ENCODE measurements at regions not wholly inside any gene's neighbourhood (a gene's known extent, or its start where the extent isn't known, plus 50 kb on each side); places are given as distances from the start of the nearest gene placed in this dataset.
A peak's percentile ranks its signal among the peaks of the same experiment; 100 is the strongest.

GRCh38 chr5:143574236-143574635 lies 170.8 kb upstream of the NR3C1 start:
- POLR2A ChIA-PET: interaction anchor here (2.0 kb wide), 1 partner anchor 9 kb away, joined by 10 read pairs; no protein-coding TSS in a partner anchor
- H3K9ac ChIP-seq (ENCODE audit: insufficient read depth in 1 of 2, low read depth in 2 of 2, low read length in 2 of 2): no peak overlapping the region

More at GRCh38 chr5:143574236-143574635, 170.8 kb upstream of the NR3C1 start:
- no peaks in the 10 kb centered on the region for H3K79me2 ChIP-seq (ENCODE audit: control insufficient read depth, insufficient read depth, low read length)
- TF ChIP-seq ZNF518B (CRISPR knock-in tag; IDR thresholded peaks at IDR 0.05): no peak
- peak; percentile 28; the same call in 1 of the 2 replicates for TF ChIP-seq ATF3 (IDR thresholded peaks at IDR 0.05)
- TF ChIP-seq ATF3 (CRISPR knock-in tag; conservative IDR thresholded peaks at IDR 0.05): no peak
- in situ Hi-C loops (cut with MboI): no loop called here
- WGBS (ENCODE audit: insufficient coverage, low coverage, missing lambda C conversion rate): 27% methylated on average over 1 of the region's 1 CpG
- no peak overlapping the region for H3K4me2 ChIP-seq (ENCODE audit: insufficient read depth, low read length)
- H4K20me1 ChIP-seq (replicated peaks; ENCODE audit: control insufficient read depth, insufficient read depth, low read length): no peaks in the 10 kb centered on the region
- no peak for ATAC-seq
- no peaks in the 10 kb centered on the region for H3K36me3 ChIP-seq (ENCODE audit: control insufficient read depth, insufficient read depth, low read length)
- H3K4me3 ChIP-seq: no peak overlapping the region
- H3K4me1 ChIP-seq (replicated peaks in 1 of 2; ENCODE audit: control insufficient read depth in 2 of 2, insufficient read depth in 2 of 2, low read length in 2 of 2): no peaks in the 10 kb centered on the region; a peak in 1 of 5 replicates
- CTCF ChIA-PET (ENCODE audit: low intra/inter-chr PET ratio): no interaction called here
- no peak for FAIRE-seq
- BruUV-seq (replicated peaks): no TSS peak
- no peak overlapping the region for H3K27ac ChIP-seq (ENCODE audit: extremely low read depth, low read depth, low read length)
- DNase-seq (ENCODE audit: extremely low read depth in 1 of 4, low spot score in 3 of 4): no peak
- H3K9me3 ChIP-seq (replicated peaks; ENCODE audit: control insufficient read depth, insufficient read depth, low read depth, low read length): no peaks in the 10 kb centered on the region
- no peaks in the 10 kb centered on the region for H3K9me1 ChIP-seq (ENCODE audit: control insufficient read depth, insufficient read depth, low read length)
- H3K27me3 ChIP-seq (ENCODE audit: control insufficient read depth in 2 of 2, insufficient read depth in 2 of 2, low read length in 2 of 2): peaks cover 0 to 2% of the 10 kb centered on the region in 2 experiments; a peak in 1 of 5 replicates
- intact Hi-C loops (cut with micrococcal nuclease): no loop called here
- no peak overlapping the region for H2AFZ ChIP-seq (ENCODE audit: low read depth, low read length)

Measured in K562 (cell line).